ENCODE measurements at regions not wholly inside any gene's neighbourhood (a gene's known extent, or its start where the extent isn't known, plus 50 kb on each side); places are given as distances from the start of the nearest gene placed in this dataset.

DNA sequence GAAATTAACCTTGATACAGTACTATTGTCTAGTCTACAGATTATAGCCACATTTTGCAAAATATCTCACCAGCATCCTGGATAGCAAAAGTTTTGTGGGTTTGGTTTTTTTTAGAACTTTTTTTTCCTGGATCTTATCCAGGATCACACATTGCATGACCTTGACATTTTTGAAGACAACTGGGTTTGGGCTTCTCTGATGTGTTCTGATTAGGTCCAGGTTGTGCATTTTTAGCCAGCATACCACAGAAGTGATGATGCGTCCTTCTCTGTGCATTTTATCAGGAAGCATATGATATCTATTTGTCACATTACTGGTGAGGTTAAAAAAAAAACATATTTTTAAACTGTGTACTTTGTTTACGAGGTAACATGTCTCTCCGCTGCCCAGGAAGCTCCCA, 221.0 kb upstream of the OSR1 start:
- Histone ChIP-seq H3K27me3 (replicated peaks; ENCODE audit: control insufficient read depth, insufficient read depth, low read length) (no peaks in the 10 kb centered on the region; the same call in 1 of the 2 replicates), H3K4me3 (replicated peaks; ENCODE audit: low read depth, low read length) (no peak overlapping the region), H3K36me3 (ENCODE audit: control insufficient read depth, insufficient read depth, low read length) (no peaks in the 10 kb centered on the region)
- TF ChIP-seq, protein P1, sequence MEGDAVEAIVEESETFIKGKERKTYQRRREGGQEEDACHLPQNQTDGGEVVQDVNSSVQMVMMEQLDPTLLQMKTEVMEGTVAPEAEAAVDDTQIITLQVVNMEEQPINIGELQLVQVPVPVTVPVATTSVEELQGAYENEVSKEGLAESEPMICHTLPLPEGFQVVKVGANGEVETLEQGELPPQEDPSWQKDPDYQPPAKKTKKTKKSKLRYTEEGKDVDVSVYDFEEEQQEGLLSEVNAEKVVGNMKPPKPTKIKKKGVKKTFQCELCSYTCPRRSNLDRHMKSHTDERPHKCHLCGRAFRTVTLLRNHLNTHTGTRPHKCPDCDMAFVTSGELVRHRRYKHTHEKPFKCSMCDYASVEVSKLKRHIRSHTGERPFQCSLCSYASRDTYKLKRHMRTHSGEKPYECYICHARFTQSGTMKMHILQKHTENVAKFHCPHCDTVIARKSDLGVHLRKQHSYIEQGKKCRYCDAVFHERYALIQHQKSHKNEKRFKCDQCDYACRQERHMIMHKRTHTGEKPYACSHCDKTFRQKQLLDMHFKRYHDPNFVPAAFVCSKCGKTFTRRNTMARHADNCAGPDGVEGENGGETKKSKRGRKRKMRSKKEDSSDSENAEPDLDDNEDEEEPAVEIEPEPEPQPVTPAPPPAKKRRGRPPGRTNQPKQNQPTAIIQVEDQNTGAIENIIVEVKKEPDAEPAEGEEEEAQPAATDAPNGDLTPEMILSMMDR (IDR thresholded peaks at IDR 0.05; ENCODE audit: insufficient read depth, low read length, poor library complexity, severe bottlenecking), result no peak
- no peak for DNase-seq (ENCODE audit: extremely low read depth, insufficient read length)

GRCh38 chr2:19577723-19578122, 219.3 kb upstream of the OSR1 start:
- Histone ChIP-seq H3K4me3 (replicated peaks; ENCODE audit: low read depth, low read length) (no peak overlapping the region), H3K27me3 (replicated peaks; ENCODE audit: control insufficient read depth, insufficient read depth, low read length) (no peaks in the 10 kb centered on the region; the same call in 1 of the 2 replicates), H3K36me3 (ENCODE audit: control insufficient read depth, insufficient read depth, low read length) (no peaks in the 10 kb centered on the region)
- TF ChIP-seq, protein P1 (IDR thresholded peaks at IDR 0.05; ENCODE audit: insufficient read depth, low read length, poor library complexity, severe bottlenecking), result no peak
- no peak for DNase-seq (ENCODE audit: extremely low read depth, insufficient read length)

DNA sequence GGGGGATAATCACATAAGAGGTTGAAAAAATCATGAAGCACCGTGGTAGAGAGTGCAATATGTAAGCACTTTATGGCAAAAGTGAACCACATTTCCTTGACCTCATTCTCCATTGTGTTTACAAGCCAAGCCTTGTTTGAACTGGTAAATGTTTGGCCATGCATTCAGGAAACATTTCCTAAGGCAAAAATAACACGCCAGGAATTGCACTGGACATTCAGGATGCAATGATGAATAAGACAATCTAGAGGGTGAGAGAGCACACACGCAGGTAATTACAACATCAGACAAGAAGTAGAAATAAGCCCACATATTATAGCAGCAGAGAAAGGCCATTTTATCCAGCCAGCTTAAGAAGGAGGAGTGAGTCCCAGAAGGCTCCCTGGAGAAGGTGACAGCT, 218.0 kb upstream of the OSR1 start:
- TF ChIP-seq, protein P1 (IDR thresholded peaks at IDR 0.05; ENCODE audit: insufficient read depth, low read length, poor library complexity, severe bottlenecking), result no peak
- no peak for DNase-seq (ENCODE audit: extremely low read depth, insufficient read length)
- Histone ChIP-seq H3K4me3 (replicated peaks; ENCODE audit: low read depth, low read length) (no peak overlapping the region), H3K36me3 (ENCODE audit: control insufficient read depth, insufficient read depth, low read length) (no peaks in the 10 kb centered on the region), H3K27me3 (replicated peaks; ENCODE audit: control insufficient read depth, insufficient read depth, low read length) (no peaks in the 10 kb centered on the region; the same call in 1 of the 2 replicates)

DNA sequence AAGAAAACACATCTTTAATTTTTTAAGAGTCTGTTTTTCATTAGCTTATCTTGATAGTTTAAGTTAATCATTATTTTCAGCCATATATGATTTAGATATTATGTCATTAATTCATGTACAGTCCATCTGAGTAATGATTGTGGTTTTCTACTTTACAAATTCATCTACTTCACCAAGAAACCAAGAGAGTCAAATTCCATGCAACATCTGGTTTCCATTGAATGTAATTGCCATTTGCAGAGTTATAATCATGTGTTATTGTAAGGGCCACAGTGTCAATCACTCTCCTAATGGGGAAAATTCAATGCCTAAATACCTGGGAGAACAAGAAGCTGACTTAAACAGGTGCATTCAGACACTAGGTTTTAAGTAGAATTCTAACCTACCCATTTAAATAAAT, 217.2 kb upstream of the OSR1 start:
- Histone ChIP-seq H3K4me3 (replicated peaks; ENCODE audit: low read depth, low read length) (no peak overlapping the region), H3K27me3 (replicated peaks; ENCODE audit: control insufficient read depth, insufficient read depth, low read length) (no peaks in the 10 kb centered on the region), H3K36me3 (ENCODE audit: control insufficient read depth, insufficient read depth, low read length) (no peaks in the 10 kb centered on the region)
- TF ChIP-seq, protein P1 (IDR thresholded peaks at IDR 0.05; ENCODE audit: insufficient read depth, low read length, poor library complexity, severe bottlenecking), result no peak
- DNase-seq (ENCODE audit: extremely low read depth, insufficient read length), result no peak

DNA sequence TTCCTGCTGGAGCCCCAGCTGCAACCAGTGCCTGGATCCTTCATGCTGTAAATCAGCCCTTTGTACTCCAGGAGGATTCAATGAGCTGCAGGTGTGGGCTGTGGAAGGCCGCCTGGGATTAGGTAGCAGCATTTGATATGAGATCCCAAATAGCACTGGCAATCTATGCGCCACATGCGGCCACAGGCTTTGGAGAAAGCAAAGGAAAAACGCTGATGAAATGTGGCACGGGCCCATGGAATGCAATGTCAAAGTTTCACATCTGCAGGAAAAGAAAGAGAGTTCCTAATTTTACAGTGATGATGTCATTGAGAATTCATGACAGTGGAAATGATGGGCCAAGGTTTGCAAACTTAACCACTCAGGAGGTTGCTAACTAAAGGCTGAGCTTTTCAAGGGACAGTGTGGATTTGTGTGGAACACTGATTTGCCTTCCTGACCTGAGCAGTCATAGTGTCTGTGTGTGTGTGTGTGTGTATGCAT, 216.4 kb upstream of the OSR1 start:
- H3K4me3 ChIP-seq (replicated peaks; ENCODE audit: low read depth, low read length), result no peak overlapping the region
- H3K27me3 ChIP-seq (replicated peaks; ENCODE audit: control insufficient read depth, insufficient read depth, low read length), result no peaks in the 10 kb centered on the region
- TF ChIP-seq, protein P1 (IDR thresholded peaks at IDR 0.05; ENCODE audit: insufficient read depth, low read length, poor library complexity, severe bottlenecking), result no peak
- no peaks in the 10 kb centered on the region for H3K36me3 ChIP-seq (ENCODE audit: control insufficient read depth, insufficient read depth, low read length)
- no peak for DNase-seq (ENCODE audit: extremely low read depth, insufficient read length)

DNA sequence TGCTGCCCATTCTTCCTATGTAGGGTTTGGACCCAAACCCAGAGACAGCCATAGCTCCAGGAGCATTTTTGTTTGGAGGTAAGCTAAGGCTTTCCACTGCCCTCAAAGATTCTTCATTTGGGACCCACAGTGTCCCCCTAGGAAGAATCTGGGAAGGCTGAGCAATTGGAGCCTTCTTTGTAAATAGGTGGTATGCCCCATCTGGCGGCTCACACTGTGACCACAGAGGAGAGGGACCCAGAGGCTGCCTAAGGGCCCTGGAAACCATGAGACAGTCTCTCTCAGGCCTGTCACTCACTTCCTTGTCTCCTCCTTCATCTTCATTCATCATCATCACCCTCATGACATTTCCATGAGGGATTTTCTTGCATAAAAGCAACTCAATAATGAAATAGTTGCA, 215.4 kb upstream of the OSR1 start:
- DNase-seq (ENCODE audit: extremely low read depth, insufficient read length), result no peak
- Histone ChIP-seq H3K27me3 (replicated peaks; ENCODE audit: control insufficient read depth, insufficient read depth, low read length) (no peaks in the 10 kb centered on the region), H3K36me3 (ENCODE audit: control insufficient read depth, insufficient read depth, low read length) (no peaks in the 10 kb centered on the region), H3K4me3 (replicated peaks; ENCODE audit: low read depth, low read length) (no peak overlapping the region)
- TF ChIP-seq, protein P1 (IDR thresholded peaks at IDR 0.05; ENCODE audit: insufficient read depth, low read length, poor library complexity, severe bottlenecking), result no peak
